ENCODE measurements at regions not wholly inside any gene's neighbourhood (a gene's known extent, or its start where the extent isn't known, plus 50 kb on each side); places are given as distances from the start of the nearest gene placed in this dataset.
"Not testable (repeated sequence)": the region's sequence is repeated elsewhere in the genome, so short reads cannot be mapped to it uniquely, and the experiment has no call there.

- ChIA-PET CTCF (interaction anchor here (0.6 kb wide), 1 partner anchor 936 kb away, joined by 7 read pairs; no protein-coding TSS in a partner anchor), POLR2A (no interaction called here)
- H3K27ac ChIP-seq (ENCODE audit: low read depth, low read length), result no peak overlapping the region
- peaks cover 2% of the 10 kb centered on the region for H3K9me3 ChIP-seq (ENCODE audit: control insufficient read depth, insufficient read depth, low read length)
- no peak overlapping the region for H3K4me3 ChIP-seq (ENCODE audit: low read depth, low read length)
- no peak for TF ChIP-seq CTCF (IDR thresholded peaks at IDR 0.05; ENCODE audit: low read depth, low read length)
- H3K27me3 ChIP-seq (ENCODE audit: control insufficient read depth, insufficient read depth, low read length), result no peaks in the 10 kb centered on the region
- no peak for DNase-seq (ENCODE audit: low read depth, low spot score)
Observed at GRCh38 chr1:221602830-221603229, 139.1 kb downstream of the DUSP10 start.

GRCh38 chr1:221604390-221604789 is 137.5 kb downstream of the DUSP10 start:
- H3K27me3 ChIP-seq (ENCODE audit: control insufficient read depth, insufficient read depth, low read length); POLR2A ChIA-PET; H3K27ac ChIP-seq (ENCODE audit: low read depth, low read length); H3K4me3 ChIP-seq (ENCODE audit: low read depth, low read length); CTCF ChIA-PET; DNase-seq (ENCODE audit: low read depth, low spot score); H3K9me3 ChIP-seq (ENCODE audit: control insufficient read depth, insufficient read depth, low read length): not testable (repeated sequence)

GRCh38 chr1:221604948-221605347 is 136.9 kb downstream of the DUSP10 start:
- TF ChIP-seq CTCF (IDR thresholded peaks at IDR 0.05; ENCODE audit: low read depth, low read length), result no peak
- peaks cover 2% of the 10 kb centered on the region for H3K9me3 ChIP-seq (ENCODE audit: control insufficient read depth, insufficient read depth, low read length)
- H3K4me3 ChIP-seq (ENCODE audit: low read depth, low read length), result no peak overlapping the region
- no peaks in the 10 kb centered on the region for H3K27me3 ChIP-seq (ENCODE audit: control insufficient read depth, insufficient read depth, low read length)
- H3K27ac ChIP-seq (ENCODE audit: low read depth, low read length), result no peak overlapping the region
- no peak for DNase-seq (ENCODE audit: low read depth, low spot score)
- ChIA-PET CTCF (interaction anchor here (0.7 to 1.5 kb wide), 2 partner anchors 61 to 170 kb away, joined by 3 read pairs; no protein-coding TSS in a partner anchor), POLR2A (no interaction called here)

- CTCF ChIA-PET, result interaction anchor here (0.7 to 1.5 kb wide), 2 partner anchors 62 to 171 kb away, joined by 3 read pairs; no protein-coding TSS in a partner anchor
- POLR2A ChIA-PET, result no interaction called here
- Histone ChIP-seq H3K9me3 (ENCODE audit: control insufficient read depth, insufficient read depth, low read length) (peaks cover 2% of the 10 kb centered on the region), H3K4me3 (ENCODE audit: low read depth, low read length) (no peak overlapping the region), H3K27me3 (ENCODE audit: control insufficient read depth, insufficient read depth, low read length) (no peaks in the 10 kb centered on the region), H3K27ac (ENCODE audit: low read depth, low read length) (no peak overlapping the region)
- no peak for DNase-seq (ENCODE audit: low read depth, low spot score)
- TF ChIP-seq CTCF (IDR thresholded peaks at IDR 0.05; ENCODE audit: low read depth, low read length), result no peak
Observed at GRCh38 chr1:221605569-221605968, 136.3 kb downstream of the DUSP10 start.

- Histone ChIP-seq H3K27me3 (ENCODE audit: control insufficient read depth, insufficient read depth, low read length) (no peaks in the 10 kb centered on the region), H3K27ac (ENCODE audit: low read depth, low read length) (no peak overlapping the region), H3K4me3 (ENCODE audit: low read depth, low read length) (no peak overlapping the region), H3K9me3 (ENCODE audit: control insufficient read depth, insufficient read depth, low read length) (peaks cover 2% of the 10 kb centered on the region)
- TF ChIP-seq CTCF (IDR thresholded peaks at IDR 0.05; ENCODE audit: low read depth, low read length), result no peak
- ChIA-PET POLR2A (no interaction called here), CTCF (interaction anchor here (1.5 kb wide), 1 partner anchor 62 kb away, joined by 3 read pairs; no protein-coding TSS in a partner anchor)
- no peak for DNase-seq (ENCODE audit: low read depth, low spot score)
Observed at GRCh38 chr1:221606256-221606655, 135.6 kb downstream of the DUSP10 start.

Measured in AG04450 (cell line).